SK-N-SH treated with all-trans-retinoic acid at 6 μM for 48 hours (cell line): ENCODE measurements at regions not wholly inside any gene's neighbourhood (a gene's known extent, or its start where the extent isn't known, plus 50 kb on each side); places are given as distances from the start of the nearest gene placed in this dataset.
"Not testable (repeated sequence)": the region's sequence is repeated elsewhere in the genome, so short reads cannot be mapped to it uniquely, and the experiment has no call there.

Experiments
- ATAC-seq: fragments of 200-7000 bp; cut with Tn5 transposase; 3 replicates; pipeline ENCODE4 v1.9.1; 2020; ENCODE audit warnings: mild to moderate bottlenecking, moderate library complexity
- ARNTL ChIP-seq: fragments of 450-650 bp; formaldehyde crosslinking; IDR thresholded peaks from 2 replicates; pipeline ENCODE4 v1.5.0; 2020; ENCODE audit warnings: low read depth, mild to moderate bottlenecking, moderate library complexity, borderline replicate concordance
- BACH2 ChIP-seq: fragments of 250-450 bp; sonication (Bioruptor Pico); IDR thresholded peaks from 2 replicates; pipeline ENCODE4 v1.9.0; 2021; ENCODE audit warnings: mild to moderate bottlenecking, borderline replicate concordance
- CSDC2 ChIP-seq: fragments of 250-450 bp; sonication (Bioruptor Pico); IDR thresholded peaks from 2 replicates; pipeline ENCODE4 v1.5.0; 2020; ENCODE audit warnings: mild to moderate bottlenecking, moderate library complexity
- ESRRG ChIP-seq: fragments of 250-450 bp; sonication (Bioruptor Pico); IDR thresholded peaks from 2 replicates; pipeline ENCODE4 v1.6.1; 2021; ENCODE audit warnings: mild to moderate bottlenecking
- ISL1 ChIP-seq: fragments of 250-450 bp; sonication (Bioruptor Pico); IDR thresholded peaks from 2 replicates; pipeline ENCODE4 v2.1.2; 2022; ENCODE audit warnings: mild to moderate bottlenecking, moderate library complexity
- OSR1 ChIP-seq: fragments of 250-450 bp; sonication (Bioruptor Pico); IDR thresholded peaks from 2 replicates; pipeline ENCODE4 v1.8.0; 2022; ENCODE audit warnings: moderate library complexity, mild to moderate bottlenecking, inconsistent platforms
- PATZ1 ChIP-seq: fragments of 250-450 bp; sonication (Bioruptor Pico); IDR thresholded peaks from 2 replicates; pipeline ENCODE4 v1.8.0; 2020; ENCODE audit warnings: mild to moderate bottlenecking, moderate library complexity, borderline replicate concordance
- RARB ChIP-seq: fragments of 250-450 bp; sonication (Bioruptor Pico); IDR thresholded peaks from 2 replicates; pipeline ENCODE4 v1.8.0; 2021; ENCODE audit warnings: mild to moderate bottlenecking, moderate library complexity
- SNAI2 ChIP-seq: fragments of 250-450 bp; sonication (Bioruptor Pico); IDR thresholded peaks from 2 replicates; pipeline ENCODE4 v1.5.0; 2020; ENCODE audit warnings: mild to moderate bottlenecking, moderate library complexity
- TCF4 ChIP-seq: fragments of 250-450 bp; sonication (Bioruptor Pico); IDR thresholded peaks from 2 replicates; pipeline ENCODE4 v1.8.0; 2021; ENCODE audit warnings: mild to moderate bottlenecking, moderate library complexity, borderline replicate concordance
- TOX ChIP-seq: fragments of 250-450 bp; sonication (Bioruptor Pico); IDR thresholded peaks from 2 replicates; pipeline ENCODE4 v1.8.0; 2021; ENCODE audit warnings: mild to moderate bottlenecking, moderate library complexity, borderline replicate concordance
- TSHZ2 ChIP-seq: fragments of 250-450 bp; sonication (Bioruptor Pico); IDR thresholded peaks from 2 replicates; pipeline ENCODE4 v1.5.0; 2020; ENCODE audit warnings: mild to moderate bottlenecking, moderate library complexity
- ZC3H10 ChIP-seq: fragments of 250-450 bp; sonication (Bioruptor Pico); IDR thresholded peaks from 2 replicates; pipeline ENCODE4 v1.5.1; 2021; ENCODE audit warnings: mild to moderate bottlenecking, moderate library complexity
- ZFP30 ChIP-seq: fragments of 450-650 bp; formaldehyde crosslinking; IDR thresholded peaks from 2 replicates; pipeline ENCODE4 v1.5.0; 2022; ENCODE audit warnings: mild to moderate bottlenecking, moderate library complexity
- ZNF565 ChIP-seq: fragments of 450-650 bp; formaldehyde crosslinking; conservative IDR thresholded peaks from 2 replicates; pipeline ENCODE4 v1.5.0; 2020; ENCODE audit warnings: low read depth, mild to moderate bottlenecking, moderate library complexity
- ZNF70 ChIP-seq: fragments of 450-650 bp; formaldehyde crosslinking; IDR thresholded peaks from 2 replicates; pipeline ENCODE4 v1.5.0; 2020; ENCODE audit warnings: mild to moderate bottlenecking, moderate library complexity
- ZNF8 ChIP-seq: fragments of 450-650 bp; formaldehyde crosslinking; IDR thresholded peaks from 2 replicates; pipeline ENCODE4 v1.5.0; 2020; ENCODE audit warnings: mild to moderate bottlenecking, moderate library complexity
- TF ChIP-seq, protein P1 (sequence below): fragments of 250-450 bp; sonication (Bioruptor Pico); IDR thresholded peaks from 2 replicates; pipeline ENCODE4 v1.5.1; 2020; ENCODE audit warnings: low read depth, mild to moderate bottlenecking, moderate library complexity
- TF ChIP-seq, protein P2 (sequence below): fragments of 250-450 bp; sonication (Bioruptor Pico); IDR thresholded peaks from 2 replicates; pipeline ENCODE4 v1.5.1; 2021; ENCODE audit warnings: mild to moderate bottlenecking, moderate library complexity

GRCh38 chrX:3501833-3502535 lies 155.5 kb upstream of the MXRA5 start:
- TF ChIP-seq ZNF70 (CRISPR knock-in tag) (no peak), ZNF8 (CRISPR knock-in tag) (no peak), ARNTL (CRISPR knock-in tag) (no peak), BACH2 (CRISPR knock-in tag) (no peak), ESRRG (CRISPR knock-in tag) (no peak), SNAI2 (CRISPR knock-in tag) (no peak), RARB (CRISPR knock-in tag) (no peak), TOX (CRISPR knock-in tag) (no peak), PATZ1 (no peak)
- TF ChIP-seq, protein P1, sequence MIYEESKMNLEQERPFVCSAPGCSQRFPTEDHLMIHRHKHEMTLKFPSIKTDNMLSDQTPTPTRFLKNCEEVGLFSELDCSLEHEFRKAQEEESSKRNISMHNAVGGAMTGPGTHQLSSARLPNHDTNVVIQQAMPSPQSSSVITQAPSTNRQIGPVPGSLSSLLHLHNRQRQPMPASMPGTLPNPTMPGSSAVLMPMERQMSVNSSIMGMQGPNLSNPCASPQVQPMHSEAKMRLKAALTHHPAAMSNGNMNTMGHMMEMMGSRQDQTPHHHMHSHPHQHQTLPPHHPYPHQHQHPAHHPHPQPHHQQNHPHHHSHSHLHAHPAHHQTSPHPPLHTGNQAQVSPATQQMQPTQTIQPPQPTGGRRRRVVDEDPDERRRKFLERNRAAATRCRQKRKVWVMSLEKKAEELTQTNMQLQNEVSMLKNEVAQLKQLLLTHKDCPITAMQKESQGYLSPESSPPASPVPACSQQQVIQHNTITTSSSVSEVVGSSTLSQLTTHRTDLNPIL (CRISPR knock-in tag), result no peak
- TF ChIP-seq, protein P2, sequence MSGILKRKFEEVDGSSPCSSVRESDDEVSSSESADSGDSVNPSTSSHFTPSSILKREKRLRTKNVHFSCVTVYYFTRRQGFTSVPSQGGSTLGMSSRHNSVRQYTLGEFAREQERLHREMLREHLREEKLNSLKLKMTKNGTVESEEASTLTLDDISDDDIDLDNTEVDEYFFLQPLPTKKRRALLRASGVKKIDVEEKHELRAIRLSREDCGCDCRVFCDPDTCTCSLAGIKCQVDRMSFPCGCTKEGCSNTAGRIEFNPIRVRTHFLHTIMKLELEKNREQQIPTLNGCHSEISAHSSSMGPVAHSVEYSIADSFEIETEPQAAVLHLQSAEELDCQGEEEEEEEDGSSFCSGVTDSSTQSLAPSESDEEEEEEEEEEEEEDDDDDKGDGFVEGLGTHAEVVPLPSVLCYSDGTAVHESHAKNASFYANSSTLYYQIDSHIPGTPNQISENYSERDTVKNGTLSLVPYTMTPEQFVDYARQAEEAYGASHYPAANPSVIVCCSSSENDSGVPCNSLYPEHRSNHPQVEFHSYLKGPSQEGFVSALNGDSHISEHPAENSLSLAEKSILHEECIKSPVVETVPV (CRISPR knock-in tag), result no peak
- TF ChIP-seq, all 23 proteins: peak for 0
- no peak for ATAC-seq

- not testable (repeated sequence) for ATAC-seq
Observed at GRCh38 chrX:3495836-3496769, 149.7 kb upstream of the MXRA5 start.

- no peak for TF ChIP-seq ZC3H10 (CRISPR knock-in tag)
- TF ChIP-seq ZFP30 (CRISPR knock-in tag), result no peak
- TF ChIP-seq, protein P1 (CRISPR knock-in tag), result no peak
- no peak for TF ChIP-seq TCF4 (CRISPR knock-in tag)
- ATAC-seq, result no peak
Observed at GRCh38 chrX:3493605-3494004, 147.2 kb upstream of the MXRA5 start.

GRCh38 chrX:3485727-3486126 lies 139.3 kb upstream of the MXRA5 start:
- TF ChIP-seq, protein P2 (CRISPR knock-in tag), result no peak
- TF ChIP-seq TOX (CRISPR knock-in tag) (no peak), ZC3H10 (CRISPR knock-in tag) (no peak), ISL1 (CRISPR knock-in tag) (no peak), TSHZ2 (CRISPR knock-in tag) (no peak), CSDC2 (CRISPR knock-in tag) (no peak), ZNF565 (no peak), ESRRG (CRISPR knock-in tag) (no peak), ARNTL (CRISPR knock-in tag) (no peak), ZNF8 (CRISPR knock-in tag) (no peak), ZFP30 (CRISPR knock-in tag) (no peak), BACH2 (CRISPR knock-in tag) (no peak), OSR1 (no peak)
- TF ChIP-seq, all 23 proteins: peak for 0

More at GRCh38 chrX:3485727-3486126, 139.3 kb upstream of the MXRA5 start:
- ATAC-seq, result no peak
